Esophagus squamous epithelium (tissue), 5 donors: ENCODE measurements at regions not wholly inside any gene's neighbourhood (a gene's known extent, or its start where the extent isn't known, plus 50 kb on each side); places are given as distances from the start of the nearest gene placed in this dataset.

ENCODE experiments used
- DNase-seq: peaks from one replicate; lab custom pipeline; 2025; lab: John Stamatoyannopoulos, UW
- H3K27ac ChIP-seq, 4 donors: fragments of 200-600 bp; sonication (generic); one replicate each; pipeline ENCODE4 v1.5.1; 2016 to 2019; ENCODE audit warnings: mild to moderate bottlenecking in 1 of 4
- H3K27me3 ChIP-seq, 4 donors: fragments of 200-600 bp; sonication (generic); 1 replicate in 3 of 4; 2 replicates in 1 of 4; pipeline versions ENCODE4 v1.5.1 to v1.6.0; 2017 to 2021; ENCODE audit warnings: antibody characterized with exemption in 1 of 4
- H3K36me3 ChIP-seq, 3 donors: fragments of 200-600 bp; sonication (generic); one replicate each; pipeline ENCODE4 v1.5.1; 2016 to 2019
- H3K4me1 ChIP-seq, 3 donors: fragments of 200-600 bp; sonication (generic); one replicate each; pipeline ENCODE4 v1.5.1; 2017 to 2019
- H3K4me3 ChIP-seq, 4 donors: fragments of 200-600 bp; sonication (generic); 1 replicate in 3 of 4; 2 replicates in 1 of 4; pipeline ENCODE4 v1.5.1; 2016 to 2019; ENCODE audit warnings: mild to moderate bottlenecking in 2 of 4, moderate library complexity in 1 of 4
- H3K9me3 ChIP-seq, 3 donors: fragments of 200-600 bp; sonication (generic); one replicate each; pipeline ENCODE4 v1.5.1; 2016 to 2019
- POLR2A ChIP-seq, 4 donors: fragments of 450-650 bp; IDR thresholded peaks; one replicate each; pipeline ENCODE4 v1.6.1; 2017; ENCODE audit warnings: antibody characterized with exemption in 4 of 4, mild to moderate bottlenecking in 4 of 4, moderate library complexity in 3 of 4
- WGBS, 2 donors: methylation state at CpG; one replicate each; pipeline ENCODE4 v1.1.5; 2018; 5-methylcytosine and 5-hydroxymethylcytosine counted together
- intact Hi-C: fragments of 100-400 bp; cut with DNase I; formaldehyde crosslinking; loops from one replicate; pipeline ENCODE4 v1.15.0; 2022
- TF ChIP-seq, protein P1 (sequence below), 6 experiments: fragments of 450-650 bp in 4 of 6; fragments of 200-600 bp in 2 of 6; sonication (generic) in 2 of 6; IDR thresholded peaks; one replicate each; pipeline ENCODE4 v1.5.1; 2016 to 2019; ENCODE audit warnings: antibody characterized with exemption in 6 of 6, mild to moderate bottlenecking in 4 of 6, moderate library complexity in 4 of 6
- donor health status: DM: yes; HTN: yes; CAD: no.

DNA sequence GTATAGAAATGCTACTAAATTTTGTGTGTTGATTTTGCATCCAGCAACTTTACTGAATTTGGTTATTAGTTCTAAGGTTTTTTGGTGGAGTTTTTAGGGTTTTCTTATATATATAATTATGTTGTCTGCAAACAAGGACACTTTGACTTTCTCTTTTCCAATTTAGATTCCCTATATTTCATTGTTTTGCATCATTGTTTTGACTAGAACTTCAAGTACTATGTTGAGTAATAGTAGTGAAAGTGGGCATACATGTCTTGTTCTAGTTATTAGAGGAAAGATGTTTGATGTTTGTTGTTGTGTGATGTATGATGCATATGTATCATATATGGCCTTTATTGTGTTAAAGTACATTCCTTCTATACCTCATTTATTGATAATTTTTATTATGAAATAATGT, 362.3 kb upstream of the PRR16 start:
- TF ChIP-seq POLR2A (IDR thresholded peaks at IDR 0.05) = no peak
- TF ChIP-seq, protein P1, sequence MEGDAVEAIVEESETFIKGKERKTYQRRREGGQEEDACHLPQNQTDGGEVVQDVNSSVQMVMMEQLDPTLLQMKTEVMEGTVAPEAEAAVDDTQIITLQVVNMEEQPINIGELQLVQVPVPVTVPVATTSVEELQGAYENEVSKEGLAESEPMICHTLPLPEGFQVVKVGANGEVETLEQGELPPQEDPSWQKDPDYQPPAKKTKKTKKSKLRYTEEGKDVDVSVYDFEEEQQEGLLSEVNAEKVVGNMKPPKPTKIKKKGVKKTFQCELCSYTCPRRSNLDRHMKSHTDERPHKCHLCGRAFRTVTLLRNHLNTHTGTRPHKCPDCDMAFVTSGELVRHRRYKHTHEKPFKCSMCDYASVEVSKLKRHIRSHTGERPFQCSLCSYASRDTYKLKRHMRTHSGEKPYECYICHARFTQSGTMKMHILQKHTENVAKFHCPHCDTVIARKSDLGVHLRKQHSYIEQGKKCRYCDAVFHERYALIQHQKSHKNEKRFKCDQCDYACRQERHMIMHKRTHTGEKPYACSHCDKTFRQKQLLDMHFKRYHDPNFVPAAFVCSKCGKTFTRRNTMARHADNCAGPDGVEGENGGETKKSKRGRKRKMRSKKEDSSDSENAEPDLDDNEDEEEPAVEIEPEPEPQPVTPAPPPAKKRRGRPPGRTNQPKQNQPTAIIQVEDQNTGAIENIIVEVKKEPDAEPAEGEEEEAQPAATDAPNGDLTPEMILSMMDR (IDR thresholded peaks at IDR 0.05) = no peak
- intact Hi-C loops = no loop called here
- H3K36me3 ChIP-seq = no peaks in the 10 kb centered on the region

DNA sequence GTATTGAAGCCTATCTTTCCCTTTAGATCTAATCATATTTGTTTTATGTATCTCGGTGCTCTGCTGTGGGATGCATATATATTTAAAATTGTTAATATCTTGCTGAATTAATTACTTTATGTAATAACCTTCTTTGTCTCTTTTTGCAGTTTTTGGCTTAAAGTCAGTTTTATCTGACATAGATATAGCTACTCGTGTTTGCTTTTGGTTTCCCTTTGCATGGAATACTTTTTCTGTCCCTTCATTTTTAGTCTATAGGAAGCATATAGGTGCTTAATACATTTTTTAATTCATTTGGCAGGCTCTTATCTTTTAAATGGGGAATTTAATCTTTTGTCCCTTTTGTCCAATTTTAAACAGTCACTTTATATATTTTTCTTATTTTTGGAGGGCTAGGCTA, 360.6 kb upstream of the PRR16 start:
- Histone ChIP-seq H3K27ac (no peak overlapping the region), H3K4me1 (no peaks in the 10 kb centered on the region), H3K36me3 (no peaks in the 10 kb centered on the region), H3K4me3 (no peak overlapping the region), H3K27me3 (peaks cover 0 to 3% (median 0%) of the 10 kb centered on the region in 4 donors), H3K9me3 (no peaks in the 10 kb centered on the region)
- 42 to 52% methylated on average over 2 of the region's 2 CpGs for WGBS, 2 donors
- intact Hi-C loops = no loop called here
- no peak for DNase-seq
- no peak for TF ChIP-seq POLR2A (IDR thresholded peaks at IDR 0.05)
- TF ChIP-seq, protein P1 (IDR thresholded peaks at IDR 0.05) = no peak

More for the DNA sequence above, 362.3 kb upstream of the PRR16 start:
- H3K27me3 ChIP-seq = peaks cover 0 to 3% (median 0%) of the 10 kb centered on the region in 4 donors
- H3K9me3 ChIP-seq = no peaks in the 10 kb centered on the region
- no peaks in the 10 kb centered on the region for H3K4me1 ChIP-seq
- no peak for DNase-seq
- H3K27ac ChIP-seq = no peak overlapping the region
- H3K4me3 ChIP-seq = no peak overlapping the region

DNA sequence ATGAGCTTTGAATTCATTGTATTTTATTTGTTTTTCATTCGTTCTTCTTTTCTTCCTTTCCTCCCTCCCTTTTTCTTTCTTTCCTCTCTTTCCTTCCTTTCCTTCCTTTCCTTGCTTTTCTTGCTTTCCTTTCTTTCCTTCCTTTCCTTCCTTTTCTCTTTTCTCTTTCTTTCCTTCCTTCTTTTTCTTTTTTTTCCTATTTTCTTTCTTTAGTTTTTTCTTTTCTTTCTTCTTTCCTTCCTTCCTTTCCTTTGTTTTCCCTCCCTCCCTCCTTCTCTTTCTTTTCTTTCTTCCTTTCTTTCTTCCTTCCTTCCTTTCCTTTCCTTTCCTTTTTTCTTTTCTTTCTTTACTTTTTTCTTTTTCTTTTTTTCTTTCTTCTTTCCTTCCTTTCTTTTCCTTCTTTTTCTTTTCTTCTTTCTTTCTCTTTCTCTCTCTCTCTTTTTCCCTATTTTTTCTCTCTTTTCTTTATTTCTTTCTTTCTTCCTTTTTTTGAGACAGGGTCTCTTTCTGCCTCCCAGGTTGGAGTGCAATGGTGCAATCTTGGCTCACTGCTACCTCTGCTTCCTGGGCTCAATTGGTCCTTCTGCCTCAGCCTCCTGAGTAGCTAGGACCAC, 357.1 kb upstream of the PRR16 start:
- 40 to 74% methylated on average over 1 of the region's 1 CpG for WGBS, 2 donors
- DNase-seq = no peak
- TF ChIP-seq, protein P1 (IDR thresholded peaks at IDR 0.05) = no peak
- TF ChIP-seq POLR2A (IDR thresholded peaks at IDR 0.05) = no peak

DNA sequence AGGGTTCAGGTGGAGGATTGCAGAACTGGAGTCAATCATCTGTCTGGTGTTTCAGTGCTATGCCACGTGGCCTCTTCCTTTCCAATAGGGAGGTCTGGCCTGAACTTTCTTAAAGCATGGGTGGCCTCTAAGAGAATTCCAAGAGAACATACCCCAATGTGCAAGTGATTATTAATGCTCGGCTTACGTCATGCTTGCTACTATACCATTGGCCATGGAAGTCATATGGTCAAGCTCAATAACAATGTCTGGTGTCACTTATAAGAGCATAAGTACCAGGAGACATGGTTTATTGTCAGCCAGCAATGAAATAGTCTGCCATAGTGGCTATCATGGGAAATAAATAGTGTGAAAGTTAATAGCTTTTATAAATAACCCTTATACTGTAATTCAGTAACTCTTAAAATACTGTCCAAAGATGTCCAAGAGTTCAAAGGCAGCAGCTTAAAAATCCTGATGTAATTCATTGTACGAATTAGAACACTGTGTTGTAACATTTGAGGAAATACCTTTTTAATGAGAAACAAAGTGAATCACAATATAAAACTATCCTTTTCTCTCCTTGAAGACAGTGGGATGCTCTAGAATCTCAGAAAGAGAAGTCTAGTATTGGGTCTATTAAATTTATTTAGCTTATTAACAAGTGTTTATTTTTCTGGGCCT, 355.4 kb upstream of the PRR16 start:
- H3K9me3 ChIP-seq = no peaks in the 10 kb centered on the region
- no peak overlapping the region for H3K27ac ChIP-seq
- TF ChIP-seq, protein P1 (IDR thresholded peaks at IDR 0.05) = no peak
- TF ChIP-seq POLR2A (IDR thresholded peaks at IDR 0.05) = no peak
- no peaks in the 10 kb centered on the region for H3K27me3 ChIP-seq
- 61 to 70% methylated on average over 4 of the region's 4 CpGs for WGBS, 2 donors
- no peaks in the 10 kb centered on the region for H3K4me1 ChIP-seq
- no peaks in the 10 kb centered on the region for H3K36me3 ChIP-seq
- intact Hi-C loops = no loop called here
- no peak for DNase-seq
- H3K4me3 ChIP-seq = no peak overlapping the region

More for the DNA sequence above, 357.1 kb upstream of the PRR16 start:
- Histone ChIP-seq H3K36me3 (no peaks in the 10 kb centered on the region), H3K9me3 (no peaks in the 10 kb centered on the region), H3K27ac (no peak overlapping the region), H3K4me3 (no peak overlapping the region), H3K27me3 (no peaks in the 10 kb centered on the region), H3K4me1 (no peaks in the 10 kb centered on the region)
- intact Hi-C loops = no loop called here

DNA sequence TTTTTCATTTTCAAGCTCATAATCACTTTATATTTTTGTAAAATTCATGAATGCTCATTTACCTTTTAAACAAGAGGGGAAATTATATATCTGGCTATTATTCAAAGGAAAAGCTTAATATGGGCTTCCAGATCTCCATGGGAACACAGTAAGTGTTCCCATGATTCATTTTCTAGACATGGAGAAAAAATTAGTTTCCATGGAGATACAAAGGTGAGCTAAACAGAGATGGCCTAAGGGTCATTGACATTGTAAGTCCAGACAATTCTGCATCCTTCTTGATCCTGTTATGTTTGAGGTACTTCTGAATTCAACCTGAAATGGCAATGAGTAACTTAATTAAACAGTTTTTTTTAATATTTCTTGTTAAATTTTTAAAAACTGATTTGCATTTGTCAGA, 341.4 kb upstream of the PRR16 start:
- intact Hi-C loops = no loop called here
- TF ChIP-seq, protein P1 (IDR thresholded peaks at IDR 0.05) = no peak
- TF ChIP-seq POLR2A (IDR thresholded peaks at IDR 0.05) = no peak
- H3K27ac ChIP-seq = no peak overlapping the region
- H3K4me3 ChIP-seq = no peak overlapping the region
- no peaks in the 10 kb centered on the region for H3K36me3 ChIP-seq
- H3K4me1 ChIP-seq = no peaks in the 10 kb centered on the region
- DNase-seq = no peak
- H3K27me3 ChIP-seq = no peaks in the 10 kb centered on the region
- H3K9me3 ChIP-seq = no peaks in the 10 kb centered on the region
